Activated B cell treated with CpG ODN at 0.5 μM for 24 hours (primary cell): ENCODE measurements at regions not wholly inside any gene's neighbourhood (a gene's known extent, or its start where the extent isn't known, plus 50 kb on each side); places are given as distances from the start of the nearest gene placed in this dataset.

ENCODE experiments used
- ATAC-seq: fragments of 200-7000 bp; cut with Tn5 transposase; one replicate; pipeline ENCODE4 v1.10.0; 2021; ENCODE audit warnings: low read depth, mild to moderate bottlenecking, moderate library complexity
- CTCF ChIA-PET: fragments of 350-600 bp; sonication (Branson Sonifier 250); formaldehyde crosslinking; loops from one replicate; lab custom pipeline; 2021; ENCODE audit warnings: antibody characterized with exemption; lab: Charles Lee
- POLR2A ChIA-PET: fragments of 350-600 bp; sonication (Branson Sonifier 250); formaldehyde crosslinking; loops from one replicate; lab custom pipeline; 2021; ENCODE audit warnings: antibody characterized with exemption; lab: Charles Lee
- DNase-seq: peaks from one replicate; pipeline ENCODE4 v3.0.0; 2022
- H3K27ac Mint-ChIP-seq: one replicate; pipeline ENCODE4 v1.8.0; 2020; ENCODE audit warnings: mixed read lengths
- H3K27me3 Mint-ChIP-seq: one replicate; pipeline ENCODE4 v1.8.0; 2021; ENCODE audit warnings: mixed read lengths
- H3K36me3 Mint-ChIP-seq: one replicate; pipeline ENCODE4 v1.8.0; 2021; ENCODE audit warnings: low read depth, mixed read lengths
- H3K4me1 Mint-ChIP-seq: one replicate; pipeline ENCODE4 v1.8.0; 2021; ENCODE audit warnings: mixed read lengths
- H3K4me3 Mint-ChIP-seq: one replicate; pipeline ENCODE4 v1.8.0; 2020; ENCODE audit warnings: mild to moderate bottlenecking, mixed read lengths
- H3K9me3 Mint-ChIP-seq: one replicate; pipeline ENCODE4 v1.8.0; 2020; ENCODE audit warnings: mixed read lengths
- CTCF ChIP-seq: fragments of 200-600 bp; IDR thresholded peaks from one replicate; pipeline ENCODE4 v1.8.0; 2022; ENCODE audit warnings: antibody characterized with exemption, mild to moderate bottlenecking
- intact Hi-C: fragments of 100-400 bp; cut with micrococcal nuclease; formaldehyde crosslinking; loops from one replicate; pipeline ENCODE4 v1.15.1; 2024

- H3K4me1 Mint-ChIP-seq: no peaks in the 10 kb centered on the region
- POLR2A ChIA-PET: no interaction called here
- intact Hi-C loops: no loop called here
Observed at GRCh38 chr3:139780593-139780992, 102.8 kb upstream of the NMNAT3 start.

DNA sequence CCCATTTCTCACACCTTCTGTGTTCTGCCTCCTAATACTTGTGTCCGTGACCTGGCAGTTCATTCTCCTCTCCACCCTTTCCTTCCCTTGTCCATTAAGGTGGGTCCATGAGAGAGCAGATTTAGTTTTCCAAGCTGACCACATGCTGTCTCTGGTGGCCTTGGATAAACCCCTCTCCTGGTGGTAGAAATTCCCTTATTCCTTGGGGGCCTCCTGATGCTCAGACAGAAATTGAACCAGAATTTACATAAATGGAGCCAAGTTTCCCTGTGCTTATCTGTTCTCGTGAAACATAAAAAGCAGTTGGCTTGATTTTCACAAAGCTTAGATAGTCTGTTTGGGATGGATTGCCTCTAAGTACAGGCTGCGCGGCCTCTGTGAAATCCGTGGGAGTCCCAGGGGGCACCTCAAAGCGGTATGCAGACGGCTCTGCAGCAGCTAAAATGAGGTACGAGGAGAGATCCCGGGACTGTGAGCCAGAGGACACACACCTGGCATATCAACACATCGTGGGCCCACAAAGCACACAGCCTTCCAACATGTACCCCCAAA lies 101.0 kb upstream of the NMNAT3 start:
- intact Hi-C loops: no loop called here
- CTCF ChIA-PET: no interaction called here

More at GRCh38 chr3:139780593-139780992, 102.8 kb upstream of the NMNAT3 start:
- H3K27me3 Mint-ChIP-seq: no peaks in the 10 kb centered on the region
- no peak for DNase-seq
- no peak overlapping the region for H3K27ac Mint-ChIP-seq
- no peaks in the 10 kb centered on the region for H3K9me3 Mint-ChIP-seq
- no peak overlapping the region for H3K4me3 Mint-ChIP-seq
- no peak for ATAC-seq
- CTCF ChIA-PET: no interaction called here
- no peaks in the 10 kb centered on the region for H3K36me3 Mint-ChIP-seq
- TF ChIP-seq CTCF: no peak

GRCh38 chr3:139774560-139775302 lies 97.0 kb upstream of the NMNAT3 start:
- intact Hi-C loops: no loop called here
- POLR2A ChIA-PET: no interaction called here
- CTCF ChIA-PET: no interaction called here
- Mint-ChIP-seq H3K27ac (no peak overlapping the region), H3K27me3 (no peaks in the 10 kb centered on the region), H3K36me3 (no peaks in the 10 kb centered on the region), H3K4me3 (no peak overlapping the region), H3K9me3 (no peaks in the 10 kb centered on the region), H3K4me1 (no peaks in the 10 kb centered on the region)
- no peak for TF ChIP-seq CTCF
- DNase-seq: no peak
- no peak for ATAC-seq

More for the DNA sequence above, 101.0 kb upstream of the NMNAT3 start:
- no peaks in the 10 kb centered on the region for H3K9me3 Mint-ChIP-seq
- no peak for TF ChIP-seq CTCF
- no peaks in the 10 kb centered on the region for H3K27me3 Mint-ChIP-seq
- no peak overlapping the region for H3K4me3 Mint-ChIP-seq
- ATAC-seq (no peak), DNase-seq (no peak)
- H3K36me3 Mint-ChIP-seq: no peaks in the 10 kb centered on the region
- no peaks in the 10 kb centered on the region for H3K4me1 Mint-ChIP-seq
- no peak overlapping the region for H3K27ac Mint-ChIP-seq
- POLR2A ChIA-PET: no interaction called here

- no peak for ATAC-seq
- no peak for TF ChIP-seq CTCF
- no peak for DNase-seq
- intact Hi-C loops: no loop called here
- ChIA-PET POLR2A (no interaction called here), CTCF (no interaction called here)
- Mint-ChIP-seq H3K4me1 (no peaks in the 10 kb centered on the region), H3K9me3 (no peaks in the 10 kb centered on the region), H3K27me3 (no peaks in the 10 kb centered on the region), H3K36me3 (no peaks in the 10 kb centered on the region), H3K27ac (no peak overlapping the region), H3K4me3 (no peak overlapping the region)
Observed at GRCh38 chr3:139772539-139773500, 95.0 kb upstream of the NMNAT3 start.

GRCh38 chr3:139771331-139771730 lies 93.6 kb upstream of the NMNAT3 start:
- H3K4me1 Mint-ChIP-seq: no peaks in the 10 kb centered on the region
- H3K27me3 Mint-ChIP-seq: no peaks in the 10 kb centered on the region
- CTCF ChIA-PET: no interaction called here
- no peak overlapping the region for H3K27ac Mint-ChIP-seq
- intact Hi-C loops: no loop called here
- TF ChIP-seq CTCF: no peak
- no peak overlapping the region for H3K4me3 Mint-ChIP-seq
- H3K9me3 Mint-ChIP-seq: no peaks in the 10 kb centered on the region
- ATAC-seq (no peak), DNase-seq (no peak)
- no peaks in the 10 kb centered on the region for H3K36me3 Mint-ChIP-seq
- POLR2A ChIA-PET: no interaction called here
